ENCODE measurements at regions not wholly inside any gene's neighbourhood (a gene's known extent, or its start where the extent isn't known, plus 50 kb on each side); places are given as distances from the start of the nearest gene placed in this dataset.

DNA sequence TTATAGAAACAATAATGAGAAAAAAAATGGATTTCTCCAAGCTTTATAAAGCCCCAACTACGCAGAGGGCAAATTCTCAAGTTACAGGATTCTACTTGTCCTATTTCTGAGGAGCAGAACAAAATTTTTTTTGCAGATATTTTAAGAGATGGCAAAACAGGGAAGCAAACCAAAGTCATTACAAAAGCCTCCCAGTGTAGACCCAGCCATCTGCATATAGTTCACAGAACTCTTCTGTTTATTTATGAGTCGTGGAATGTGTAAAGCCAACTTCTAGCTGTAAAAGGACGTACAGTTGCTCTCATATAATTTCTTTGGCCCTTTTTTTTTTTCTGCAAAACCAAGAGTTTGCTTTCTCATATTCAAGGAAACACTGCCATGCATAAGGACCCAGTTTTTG lies 120.4 kb downstream of the PCDH7 start:
- Histone ChIP-seq H3K36me3 (no peaks in the 10 kb centered on the region), H3K4me3 (no peak overlapping the region), H3K27me3 (no peaks in the 10 kb centered on the region), H3K4me1 (peaks cover 0 to 47% (median 12%) of the 10 kb centered on the region in 4 donors), H3K27ac (no peak overlapping the region), H3K9me3 (no peaks in the 10 kb centered on the region)
- no peak for DNase-seq
- TF ChIP-seq POLR2A (IDR thresholded peaks at IDR 0.05) (no peak), EP300 (IDR thresholded peaks at IDR 0.05) (no peak)
- 42 to 58% (median 51%) methylated on average over 3 of the region's 3 CpGs for WGBS, 5 donors
- intact Hi-C loops (cut with DNase I; ENCODE audit: low total_unique reads), result no loop called here

DNA sequence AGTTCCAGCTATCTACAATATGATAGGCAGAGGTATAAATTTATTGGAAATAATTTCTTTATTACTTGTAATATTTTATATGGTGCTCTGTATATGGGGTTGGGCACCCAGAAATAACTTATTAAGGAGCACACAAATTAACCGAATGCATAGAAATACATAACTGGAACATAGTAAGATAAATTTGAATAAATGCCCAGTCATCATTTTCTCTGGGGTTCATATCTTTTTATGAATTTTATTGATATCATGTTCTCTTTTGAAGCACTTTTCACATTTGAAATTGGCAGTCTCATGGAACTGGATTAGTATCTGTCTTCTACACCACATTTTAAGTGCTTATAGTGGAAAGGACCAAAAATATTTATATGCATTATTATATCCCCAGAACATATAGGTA lies 122.0 kb downstream of the PCDH7 start:
- Histone ChIP-seq H3K4me1 (peaks cover 0 to 38% (median 6%) of the 10 kb centered on the region in 4 donors), H3K27ac (no peak overlapping the region), H3K27me3 (no peaks in the 10 kb centered on the region), H3K4me3 (no peak overlapping the region), H3K36me3 (no peaks in the 10 kb centered on the region), H3K9me3 (no peaks in the 10 kb centered on the region)
- no peak for TF ChIP-seq EP300 (IDR thresholded peaks at IDR 0.05)
- TF ChIP-seq, protein P1, sequence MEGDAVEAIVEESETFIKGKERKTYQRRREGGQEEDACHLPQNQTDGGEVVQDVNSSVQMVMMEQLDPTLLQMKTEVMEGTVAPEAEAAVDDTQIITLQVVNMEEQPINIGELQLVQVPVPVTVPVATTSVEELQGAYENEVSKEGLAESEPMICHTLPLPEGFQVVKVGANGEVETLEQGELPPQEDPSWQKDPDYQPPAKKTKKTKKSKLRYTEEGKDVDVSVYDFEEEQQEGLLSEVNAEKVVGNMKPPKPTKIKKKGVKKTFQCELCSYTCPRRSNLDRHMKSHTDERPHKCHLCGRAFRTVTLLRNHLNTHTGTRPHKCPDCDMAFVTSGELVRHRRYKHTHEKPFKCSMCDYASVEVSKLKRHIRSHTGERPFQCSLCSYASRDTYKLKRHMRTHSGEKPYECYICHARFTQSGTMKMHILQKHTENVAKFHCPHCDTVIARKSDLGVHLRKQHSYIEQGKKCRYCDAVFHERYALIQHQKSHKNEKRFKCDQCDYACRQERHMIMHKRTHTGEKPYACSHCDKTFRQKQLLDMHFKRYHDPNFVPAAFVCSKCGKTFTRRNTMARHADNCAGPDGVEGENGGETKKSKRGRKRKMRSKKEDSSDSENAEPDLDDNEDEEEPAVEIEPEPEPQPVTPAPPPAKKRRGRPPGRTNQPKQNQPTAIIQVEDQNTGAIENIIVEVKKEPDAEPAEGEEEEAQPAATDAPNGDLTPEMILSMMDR (IDR thresholded peaks at IDR 0.05), result no peak
- no peak for TF ChIP-seq POLR2A (IDR thresholded peaks at IDR 0.05)
- TF ChIP-seq POLR2AphosphoS5 (IDR thresholded peaks at IDR 0.05), result no peak
- DNase-seq, result no peak
- 92 to 100% (median 99%) methylated on average over 1 of the region's 1 CpG for WGBS, 5 donors
- intact Hi-C loops (cut with DNase I; ENCODE audit: low total_unique reads), result no loop called here

DNA sequence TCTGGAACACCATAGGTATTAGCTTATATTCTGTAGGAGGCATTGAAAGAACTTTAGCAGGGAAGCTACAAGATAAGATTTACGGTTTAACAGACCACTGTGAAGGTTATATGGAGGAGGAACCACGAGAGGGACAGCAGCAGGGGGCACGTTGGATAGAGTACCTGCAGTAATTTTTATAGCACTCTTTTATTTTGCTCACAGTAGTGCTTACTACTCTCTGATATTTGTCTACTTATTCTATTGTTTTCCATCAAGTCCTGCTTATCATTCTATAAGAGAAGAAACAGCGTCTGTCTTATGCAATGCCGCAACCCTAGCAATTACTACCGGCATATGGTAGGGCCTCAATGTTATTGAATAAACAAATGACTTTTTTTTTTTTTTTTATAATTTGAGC lies 122.5 kb downstream of the PCDH7 start:
- no peak for DNase-seq
- peaks cover 0 to 38% (median 5%) of the 10 kb centered on the region in 4 donors for H3K4me1 ChIP-seq
- no peak overlapping the region for H3K4me3 ChIP-seq
- H3K9me3 ChIP-seq, result no peaks in the 10 kb centered on the region
- TF ChIP-seq, protein P1 (IDR thresholded peaks at IDR 0.05), result no peak
- no peaks in the 10 kb centered on the region for H3K27me3 ChIP-seq
- no peaks in the 10 kb centered on the region for H3K36me3 ChIP-seq
- intact Hi-C loops (cut with DNase I; ENCODE audit: low total_unique reads), result no loop called here
- no peak overlapping the region for H3K27ac ChIP-seq
- WGBS, 5 donors, result 89 to 92% (median 90%) methylated on average over 6 of the region's 6 CpGs

DNA sequence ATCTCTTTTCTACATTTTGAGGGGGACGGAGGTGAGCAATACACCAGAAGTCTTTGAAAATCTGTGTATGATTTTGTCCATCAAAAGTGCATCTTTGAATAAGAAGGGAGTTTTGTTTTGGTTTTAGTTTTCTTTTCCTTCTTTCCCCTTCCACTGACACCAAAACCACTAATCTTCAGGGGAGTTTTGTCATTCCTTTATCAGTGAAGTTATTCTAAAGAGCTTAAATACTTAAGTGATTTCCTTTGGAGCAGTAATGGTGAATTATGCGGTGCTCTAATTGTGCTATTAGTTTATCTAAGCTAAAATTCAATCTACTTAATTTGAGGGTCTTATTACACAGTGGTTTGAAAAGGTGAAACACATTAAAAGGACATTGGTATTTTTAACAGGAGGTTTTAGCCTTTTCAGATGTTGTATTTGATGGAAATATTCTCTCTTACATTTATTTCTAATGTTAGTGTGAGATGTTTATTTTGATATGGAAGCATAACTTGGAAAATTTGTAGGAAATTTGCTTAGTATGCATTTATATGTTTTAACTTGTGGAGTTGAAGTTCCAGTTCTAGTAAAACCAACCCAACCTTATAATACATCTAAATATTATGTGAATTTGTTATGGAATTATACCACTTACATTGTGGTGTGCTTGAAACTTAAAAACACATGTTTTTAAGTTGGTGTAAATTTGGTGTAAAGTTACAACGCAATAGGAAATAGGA lies 124.9 kb downstream of the PCDH7 start:
- 83 to 92% (median 87%) methylated on average over 3 of the region's 3 CpGs for WGBS, 5 donors
- intact Hi-C loops (cut with DNase I; ENCODE audit: low total_unique reads), result no loop called here
- Histone ChIP-seq H3K36me3 (no peaks in the 10 kb centered on the region), H3K27ac (no peak overlapping the region), H3K9me3 (no peaks in the 10 kb centered on the region), H3K27me3 (no peaks in the 10 kb centered on the region), H3K4me3 (no peak overlapping the region), H3K4me1 (peaks cover 0 to 33% (median 9%) of the 10 kb centered on the region in 4 donors)
- TF ChIP-seq POLR2A (IDR thresholded peaks at IDR 0.05) (no peak), POLR2AphosphoS5 (IDR thresholded peaks at IDR 0.05) (no peak), EP300 (IDR thresholded peaks at IDR 0.05) (no peak)
- TF ChIP-seq, protein P1 (IDR thresholded peaks at IDR 0.05), result no peak
- no peak for DNase-seq

DNA sequence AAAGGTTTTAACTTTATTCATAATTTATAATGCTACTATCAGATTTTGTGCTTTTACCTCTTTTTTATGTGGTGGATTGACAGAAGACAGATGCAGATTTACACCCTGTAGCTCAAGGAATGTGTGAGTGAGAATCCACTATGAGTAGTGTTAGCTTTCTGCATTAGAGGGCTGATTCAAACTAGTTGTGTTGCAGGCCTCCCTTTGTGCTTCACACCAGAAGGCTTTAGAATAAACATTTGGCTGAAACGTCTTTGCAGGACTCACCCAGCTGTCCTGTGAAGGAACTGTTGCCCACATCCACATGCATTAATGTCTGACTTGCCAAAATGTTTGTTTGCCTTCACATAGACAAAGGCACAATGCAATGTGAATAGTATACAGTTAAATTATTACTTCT lies 127.0 kb downstream of the PCDH7 start:
- H3K36me3 ChIP-seq, result no peaks in the 10 kb centered on the region
- no peak for TF ChIP-seq POLR2A (IDR thresholded peaks at IDR 0.05)
- no peak overlapping the region for H3K27ac ChIP-seq

More for the DNA sequence above, 127.0 kb downstream of the PCDH7 start:
- intact Hi-C loops (cut with DNase I; ENCODE audit: low total_unique reads), result no loop called here
- H3K27me3 ChIP-seq, result no peaks in the 10 kb centered on the region
- DNase-seq, result no peak
- peaks cover 0 to 21% (median 7%) of the 10 kb centered on the region in 4 donors for H3K4me1 ChIP-seq
- WGBS, 5 donors, result 8 to 20% (median 13%) methylated on average over 1 of the region's 1 CpG
- H3K9me3 ChIP-seq, result no peaks in the 10 kb centered on the region
- no peak overlapping the region for H3K4me3 ChIP-seq

Data from stomach (tissue), 8 donors.